Epithelial cell of esophagus (primary cell): ENCODE measurements at regions not wholly inside any gene's neighbourhood (a gene's known extent, or its start where the extent isn't known, plus 50 kb on each side); places are given as distances from the start of the nearest gene placed in this dataset.

Experiments
- DNase-seq: peaks from one replicate; pipeline ENCODE4 v3.0.0; 2010; ENCODE audit warnings: low read depth
- H3K4me3 ChIP-seq: 2 replicates; pipeline ENCODE4 v1.5.1; 2011; ENCODE audit warnings: mild to moderate bottlenecking, low read length, control low read depth
- TF ChIP-seq, protein P1 (sequence below): IDR thresholded peaks from 2 replicates; pipeline ENCODE4 v1.5.1; 2011; ENCODE audit warnings: low read depth, mild to moderate bottlenecking, low read length, control low read depth, inconsistent platforms; ENCODE audit not compliant: insufficient read depth; ENCODE audit errors: missing control alignments

- no peak for DNase-seq
- TF ChIP-seq, protein P1, sequence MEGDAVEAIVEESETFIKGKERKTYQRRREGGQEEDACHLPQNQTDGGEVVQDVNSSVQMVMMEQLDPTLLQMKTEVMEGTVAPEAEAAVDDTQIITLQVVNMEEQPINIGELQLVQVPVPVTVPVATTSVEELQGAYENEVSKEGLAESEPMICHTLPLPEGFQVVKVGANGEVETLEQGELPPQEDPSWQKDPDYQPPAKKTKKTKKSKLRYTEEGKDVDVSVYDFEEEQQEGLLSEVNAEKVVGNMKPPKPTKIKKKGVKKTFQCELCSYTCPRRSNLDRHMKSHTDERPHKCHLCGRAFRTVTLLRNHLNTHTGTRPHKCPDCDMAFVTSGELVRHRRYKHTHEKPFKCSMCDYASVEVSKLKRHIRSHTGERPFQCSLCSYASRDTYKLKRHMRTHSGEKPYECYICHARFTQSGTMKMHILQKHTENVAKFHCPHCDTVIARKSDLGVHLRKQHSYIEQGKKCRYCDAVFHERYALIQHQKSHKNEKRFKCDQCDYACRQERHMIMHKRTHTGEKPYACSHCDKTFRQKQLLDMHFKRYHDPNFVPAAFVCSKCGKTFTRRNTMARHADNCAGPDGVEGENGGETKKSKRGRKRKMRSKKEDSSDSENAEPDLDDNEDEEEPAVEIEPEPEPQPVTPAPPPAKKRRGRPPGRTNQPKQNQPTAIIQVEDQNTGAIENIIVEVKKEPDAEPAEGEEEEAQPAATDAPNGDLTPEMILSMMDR = no peak
- no peak overlapping the region for H3K4me3 ChIP-seq
Observed at GRCh38 chr14:71694591-71695530, 237.4 kb upstream of the RGS6 start.

- no peak for DNase-seq
- TF ChIP-seq, protein P1 = no peak
Observed at GRCh38 chr14:71695611-71696350, 236.4 kb upstream of the RGS6 start.

DNA sequence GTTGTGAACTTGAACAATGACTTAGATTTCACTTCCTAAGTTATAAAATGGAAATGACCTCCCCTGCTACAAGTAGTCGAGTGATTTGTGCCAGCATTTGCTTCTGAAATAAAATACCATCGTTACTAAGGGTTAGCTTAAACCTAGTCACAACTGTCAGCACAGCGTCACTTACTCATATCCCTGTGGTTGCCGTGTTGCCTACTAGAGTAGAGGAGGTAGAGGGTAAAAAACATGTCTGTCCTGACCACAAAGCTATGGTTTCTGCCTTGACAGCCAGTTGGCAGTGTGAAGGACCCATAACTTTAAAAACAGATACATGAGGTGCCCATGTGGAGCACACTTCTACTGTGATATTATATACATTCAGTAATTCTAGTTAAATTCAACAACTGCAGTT is 234.2 kb upstream of the RGS6 start:
- no peak overlapping the region for H3K4me3 ChIP-seq
- no peak for DNase-seq
- TF ChIP-seq, protein P1 = no peak

More at GRCh38 chr14:71695611-71696350, 236.4 kb upstream of the RGS6 start:
- H3K4me3 ChIP-seq = no peak overlapping the region

DNA sequence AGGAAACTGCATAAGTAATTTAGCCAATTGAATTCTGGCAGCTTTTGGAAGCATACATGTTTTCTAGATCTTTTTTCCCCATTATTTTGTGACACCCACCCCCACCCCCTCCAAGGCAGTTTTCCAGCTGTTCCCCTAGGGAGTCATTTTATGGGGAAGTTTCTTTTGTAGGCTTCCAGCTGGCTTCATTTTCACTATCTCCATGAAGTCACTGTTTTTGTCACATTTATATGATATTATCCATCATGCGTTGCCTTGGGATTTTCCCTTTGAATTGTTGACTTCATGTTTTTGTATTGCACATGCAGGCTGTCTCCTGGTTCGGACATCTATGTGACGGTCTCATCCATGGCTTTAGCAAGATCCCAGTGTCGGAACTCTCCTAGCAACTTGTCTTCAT is 233.6 kb upstream of the RGS6 start:
- no peak overlapping the region for H3K4me3 ChIP-seq
- no peak for DNase-seq
- TF ChIP-seq, protein P1 = no peak

GRCh38 chr14:71701990-71702389 is 230.2 kb upstream of the RGS6 start:
- DNase-seq = peak; percentile 94
- TF ChIP-seq, protein P1 = no peak
- H3K4me3 ChIP-seq = peak overlapping the region; percentile 4

GRCh38 chr14:71702786-71703185 is 229.4 kb upstream of the RGS6 start:
- H3K4me3 ChIP-seq = no peak overlapping the region
- no peak for DNase-seq
- TF ChIP-seq, protein P1 = no peak

DNA sequence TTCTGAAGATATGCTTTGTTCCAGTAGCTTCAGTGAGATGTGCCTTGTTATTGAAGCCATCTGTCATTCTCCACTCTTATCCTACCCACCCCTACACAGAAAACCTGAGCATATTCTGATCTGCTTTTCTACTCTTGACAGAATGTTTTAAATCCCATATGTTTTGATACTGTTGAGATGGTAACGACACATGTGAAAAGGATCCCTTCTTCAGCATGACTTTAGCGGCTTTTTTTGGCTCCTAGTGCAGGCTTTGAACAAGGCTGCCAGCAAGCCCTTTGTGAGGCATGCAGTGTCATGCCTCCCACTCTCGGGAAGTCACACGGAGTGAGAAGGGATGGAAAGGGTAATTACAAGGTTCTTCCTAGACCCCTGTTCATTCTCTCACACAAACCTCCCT is 228.8 kb upstream of the RGS6 start:
- DNase-seq = peak; percentile 46
- TF ChIP-seq, protein P1 = no peak
- no peak overlapping the region for H3K4me3 ChIP-seq
